Heart left ventricle (tissue), 13 donors: ENCODE measurements at regions not wholly inside any gene's neighbourhood (a gene's known extent, or its start where the extent isn't known, plus 50 kb on each side); places are given as distances from the start of the nearest gene placed in this dataset.

Experiments
- POLR2A ChIP-seq, 2 donors: fragments of 450-650 bp; IDR thresholded peaks; one replicate each; pipeline ENCODE4 v1.6.1; 2017; ENCODE audit warnings: antibody characterized with exemption in 2 of 2, mild to moderate bottlenecking in 2 of 2, moderate library complexity in 2 of 2
- TF ChIP-seq, protein P1 (sequence below), 12 donors: fragments of 200-600 bp; sonication (generic) in 4 of 12; IDR thresholded peaks; one replicate each; pipeline versions ENCODE4 v1.5.0 to v1.8.0; 2018 to 2022; ENCODE audit warnings: antibody characterized with exemption in 12 of 12, mild to moderate bottlenecking in 5 of 12
- donor health status: ischemic (EF 13 %, LVEDD 7.1; RV severe dilation, severe dysfunction).
- donor health status: DM: no; HTN: yes; CAD: no.
- donor health status: DM: no; HTN: no; CAD: no.
- donor health status: ischemic (EF 25% LVEDD 6.9; RV normal size, moderate dysfunction).
- donor health status: ischemic (EF 25% LVEDD 5.7; RV mildly dilated, moderate dysfunction).
- donor health status: ischemic (EF 35%, LVEDD 5.7; RV mildly dilated, moderate dysfunction).
- donor health status: nonischemic (EF 11% LVEDD 7.7; RV severe dilation, severe dysfunction).
- donor health status: DM: yes; HTN: yes; CAD: no.
- donor health status: PGD.
- donor health status: ischemic (EF 29% LVEDD 5.4; RV normal size, mild dysfunction).
- donor health status: nonischemic (EF 23%, LVEDD 6.1; RV moderate dilation, normal function).

DNA sequence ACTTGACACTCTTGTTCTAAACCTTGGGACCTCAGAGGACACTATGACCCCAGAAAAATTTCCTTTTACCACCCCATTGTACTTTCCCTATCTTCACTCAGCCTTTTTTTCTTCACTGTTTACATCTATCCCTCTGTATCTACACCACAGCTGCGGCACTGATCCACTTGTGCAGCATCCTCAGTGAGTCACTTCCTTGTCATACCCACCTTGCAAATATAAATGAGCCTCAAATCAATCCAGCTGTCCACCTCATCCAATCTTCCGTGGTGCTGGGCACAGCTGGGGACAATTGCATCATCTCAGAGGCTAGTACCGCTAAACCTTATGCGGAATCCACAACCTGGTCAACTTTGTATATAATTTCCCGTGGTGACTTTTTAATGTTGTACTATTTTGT is 710.5 kb downstream of the QKI start:
- TF ChIP-seq, protein P1, sequence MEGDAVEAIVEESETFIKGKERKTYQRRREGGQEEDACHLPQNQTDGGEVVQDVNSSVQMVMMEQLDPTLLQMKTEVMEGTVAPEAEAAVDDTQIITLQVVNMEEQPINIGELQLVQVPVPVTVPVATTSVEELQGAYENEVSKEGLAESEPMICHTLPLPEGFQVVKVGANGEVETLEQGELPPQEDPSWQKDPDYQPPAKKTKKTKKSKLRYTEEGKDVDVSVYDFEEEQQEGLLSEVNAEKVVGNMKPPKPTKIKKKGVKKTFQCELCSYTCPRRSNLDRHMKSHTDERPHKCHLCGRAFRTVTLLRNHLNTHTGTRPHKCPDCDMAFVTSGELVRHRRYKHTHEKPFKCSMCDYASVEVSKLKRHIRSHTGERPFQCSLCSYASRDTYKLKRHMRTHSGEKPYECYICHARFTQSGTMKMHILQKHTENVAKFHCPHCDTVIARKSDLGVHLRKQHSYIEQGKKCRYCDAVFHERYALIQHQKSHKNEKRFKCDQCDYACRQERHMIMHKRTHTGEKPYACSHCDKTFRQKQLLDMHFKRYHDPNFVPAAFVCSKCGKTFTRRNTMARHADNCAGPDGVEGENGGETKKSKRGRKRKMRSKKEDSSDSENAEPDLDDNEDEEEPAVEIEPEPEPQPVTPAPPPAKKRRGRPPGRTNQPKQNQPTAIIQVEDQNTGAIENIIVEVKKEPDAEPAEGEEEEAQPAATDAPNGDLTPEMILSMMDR (IDR thresholded peaks at IDR 0.05), result no peak
- TF ChIP-seq POLR2A (IDR thresholded peaks at IDR 0.05), result no peak
